HS-27A (cell line): ENCODE measurements at regions not wholly inside any gene's neighbourhood (a gene's known extent, or its start where the extent isn't known, plus 50 kb on each side); places are given as distances from the start of the nearest gene placed in this dataset.
"Not testable (repeated sequence)": the region's sequence is repeated elsewhere in the genome, so short reads cannot be mapped to it uniquely, and the experiment has no call there.

Experiments
- DNase-seq: peaks from one replicate; pipeline ENCODE4 v3.0.0-alpha.2; 2012; ENCODE audit warnings: low read depth, missing footprints

GRCh38 chr17:63019138-63019873, 53.3 kb downstream of the TANC2 start:
- DNase-seq = no peak

GRCh38 chr17:63022567-63022966, 56.5 kb downstream of the TANC2 start:
- DNase-seq = no peak

- DNase-seq = no peak
Observed at GRCh38 chr17:63023049-63023448, 57.0 kb downstream of the TANC2 start.

- DNase-seq = no peak
Observed at GRCh38 chr17:63024201-63024600, 58.2 kb downstream of the TANC2 start.

GRCh38 chr17:63024716-63025115, 58.7 kb downstream of the TANC2 start:
- DNase-seq = no peak

GRCh38 chr17:63025637-63026036, 59.6 kb downstream of the TANC2 start:
- DNase-seq = not testable (repeated sequence)

- no peak for DNase-seq
Observed at GRCh38 chr17:63029541-63029940, 63.5 kb downstream of the TANC2 start.

GRCh38 chr17:63032142-63032541, 66.1 kb downstream of the TANC2 start:
- no peak for DNase-seq

GRCh38 chr17:63033142-63033541, 67.1 kb downstream of the TANC2 start:
- no peak for DNase-seq

- peak; percentile 40 for DNase-seq
Observed at GRCh38 chr17:63035271-63035670, 69.2 kb downstream of the TANC2 start.

GRCh38 chr17:63035695-63036094, 69.7 kb downstream of the TANC2 start:
- no peak for DNase-seq

- no peak for DNase-seq
Observed at GRCh38 chr17:63039342-63039741, 73.3 kb downstream of the TANC2 start.

- DNase-seq = peak; percentile 49
Observed at GRCh38 chr17:63039899-63040602, 74.0 kb downstream of the TANC2 start.

GRCh38 chr17:63040816-63041215, 74.8 kb downstream of the TANC2 start:
- DNase-seq = no peak

GRCh38 chr17:63041251-63041650, 75.2 kb downstream of the TANC2 start:
- no peak for DNase-seq

GRCh38 chr17:63041722-63042121, 75.7 kb downstream of the TANC2 start:
- DNase-seq = no peak

GRCh38 chr17:63042256-63042812, 76.3 kb downstream of the TANC2 start:
- DNase-seq = no peak

GRCh38 chr17:63057560-63057959, 91.5 kb downstream of the TANC2 start:
- not testable (repeated sequence) for DNase-seq

GRCh38 chr17:63066158-63066813, 100.3 kb downstream of the TANC2 start:
- DNase-seq = no peak

GRCh38 chr17:63069245-63069644, 103.2 kb downstream of the TANC2 start:
- DNase-seq = no peak

GRCh38 chr17:63070031-63070430, 104.0 kb downstream of the TANC2 start:
- DNase-seq = no peak

GRCh38 chr17:63071797-63072196, 105.8 kb downstream of the TANC2 start:
- DNase-seq = no peak

GRCh38 chr17:63075969-63076368, 109.9 kb downstream of the TANC2 start:
- no peak for DNase-seq
